CD4-positive, alpha-beta T cell treated with Interleukin-21 for 1 hour (primary cell): ENCODE measurements at regions not wholly inside any gene's neighbourhood (a gene's known extent, or its start where the extent isn't known, plus 50 kb on each side); places are given as distances from the start of the nearest gene placed in this dataset.
"Not testable (repeated sequence)": the region's sequence is repeated elsewhere in the genome, so short reads cannot be mapped to it uniquely, and the experiment has no call there.

Experiments
- DNase-seq: peaks from one replicate; pipeline ENCODE4 v3.0.0-alpha.2; 2020

DNA sequence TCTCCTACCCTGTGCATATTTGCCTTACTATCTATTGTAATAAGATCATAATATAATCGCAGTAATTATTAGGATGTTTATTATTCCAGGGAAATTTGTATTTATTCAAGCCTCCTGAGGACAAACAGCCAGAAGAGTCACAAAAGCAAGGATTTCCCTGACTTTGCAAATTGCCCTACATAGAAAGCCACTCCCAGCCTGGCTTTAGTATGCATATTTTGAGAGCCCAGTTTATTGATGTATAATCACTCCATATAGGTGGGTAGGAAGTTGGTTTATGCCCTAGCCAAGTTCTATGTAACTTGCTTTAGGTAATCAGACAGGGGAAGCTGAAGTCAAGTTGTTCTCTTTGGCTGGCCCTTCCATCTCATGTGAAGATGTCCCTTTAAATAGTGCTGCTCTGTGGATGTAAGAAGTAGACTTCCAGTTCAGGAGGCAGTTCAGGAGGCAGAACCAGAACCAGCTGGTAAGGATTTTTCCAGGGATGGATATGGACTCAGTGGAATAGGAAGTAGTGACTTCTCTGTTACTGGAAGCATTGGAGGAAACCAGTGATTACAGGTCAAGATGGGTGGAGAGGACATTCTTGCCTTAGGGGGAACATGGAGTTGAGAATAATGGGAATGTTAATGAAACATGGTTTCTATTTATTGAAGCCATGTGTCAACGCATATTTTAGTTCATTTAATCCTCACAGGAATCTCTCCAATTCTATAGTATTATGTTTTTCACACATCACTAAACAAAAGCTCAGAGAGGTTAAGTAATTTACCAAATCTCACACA, 70.5 kb upstream of the KIT start:
- DNase-seq, result no peak

DNA sequence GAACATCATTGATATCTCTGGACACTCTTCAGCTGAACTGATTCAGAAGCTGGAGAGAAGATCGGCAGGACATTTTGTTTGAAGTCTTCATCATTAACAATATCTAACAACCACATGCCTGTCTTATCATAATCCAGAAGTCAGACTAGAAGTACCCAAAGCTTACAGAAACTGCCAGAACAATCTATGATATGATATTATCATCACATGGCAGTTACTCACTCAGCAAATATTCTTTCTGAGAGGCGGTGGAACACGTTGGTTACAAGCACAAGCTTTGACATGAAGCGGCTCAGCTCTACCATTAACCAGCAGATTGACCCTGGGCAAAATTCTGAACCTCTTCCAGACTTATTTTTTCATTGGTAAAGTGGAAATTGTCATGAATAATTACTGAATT, 69.4 kb upstream of the KIT start:
- no peak for DNase-seq

DNA sequence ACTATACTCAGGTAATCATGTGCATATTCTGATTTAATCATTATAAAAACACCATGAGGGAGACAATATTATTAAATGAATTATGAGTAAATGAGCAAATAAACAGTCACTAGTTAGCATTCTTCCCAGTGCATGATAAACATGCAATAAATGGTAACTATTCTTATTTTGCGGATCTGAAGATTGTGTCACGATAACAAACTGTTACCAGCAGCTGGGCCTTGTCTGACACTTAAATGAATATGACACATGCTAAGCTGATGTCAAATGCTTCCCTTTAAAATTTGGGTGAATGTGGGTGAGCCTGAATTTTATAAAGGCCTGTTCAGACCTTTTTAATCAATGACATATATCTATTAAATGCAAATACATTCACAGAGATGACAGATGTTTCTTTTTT, 68.2 kb upstream of the KIT start:
- no peak for DNase-seq

DNA sequence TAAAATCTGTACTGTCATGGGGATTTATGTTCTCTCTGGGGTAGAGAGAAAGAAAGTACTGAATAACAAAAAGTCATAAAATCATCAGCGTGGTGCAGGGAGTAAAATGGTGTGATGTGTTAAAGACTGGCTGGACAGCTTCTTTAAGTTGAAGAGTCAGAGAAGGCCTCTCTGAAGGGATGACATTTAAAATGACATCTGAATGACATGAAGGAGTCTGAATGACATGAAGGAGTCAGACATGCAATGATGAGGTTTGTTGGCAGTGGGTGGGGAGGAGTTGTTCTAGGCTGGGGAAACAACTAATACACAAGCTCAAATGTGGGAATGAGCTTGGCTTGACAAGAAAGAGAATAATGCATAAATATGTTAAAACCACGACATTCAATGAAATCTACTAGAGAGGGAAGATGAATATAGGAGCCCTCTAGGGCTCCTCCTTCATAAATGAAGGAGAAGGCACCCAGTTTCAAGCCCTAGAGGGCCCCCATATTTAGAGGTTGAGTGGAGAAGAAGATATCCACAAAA, 63.9 kb upstream of the KIT start:
- DNase-seq, result no peak

DNA sequence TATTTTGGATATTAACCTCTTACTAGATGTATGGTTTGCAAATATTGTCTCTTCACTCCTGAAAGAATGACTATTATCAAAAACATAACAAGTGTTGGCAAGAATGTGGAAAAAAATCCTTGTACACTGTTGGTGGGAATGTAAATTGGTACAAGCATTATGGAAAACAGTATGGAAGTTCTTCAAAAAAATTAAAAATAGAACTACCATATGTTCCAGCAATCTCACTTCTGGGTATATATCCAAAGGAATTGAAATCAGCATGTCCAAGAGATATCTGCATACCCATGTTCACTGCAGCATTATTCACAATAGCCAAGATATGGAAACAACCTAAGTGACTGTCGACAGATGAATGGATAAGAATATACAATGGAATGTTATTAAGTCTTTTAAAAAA, 61.6 kb upstream of the KIT start:
- no peak for DNase-seq

DNA sequence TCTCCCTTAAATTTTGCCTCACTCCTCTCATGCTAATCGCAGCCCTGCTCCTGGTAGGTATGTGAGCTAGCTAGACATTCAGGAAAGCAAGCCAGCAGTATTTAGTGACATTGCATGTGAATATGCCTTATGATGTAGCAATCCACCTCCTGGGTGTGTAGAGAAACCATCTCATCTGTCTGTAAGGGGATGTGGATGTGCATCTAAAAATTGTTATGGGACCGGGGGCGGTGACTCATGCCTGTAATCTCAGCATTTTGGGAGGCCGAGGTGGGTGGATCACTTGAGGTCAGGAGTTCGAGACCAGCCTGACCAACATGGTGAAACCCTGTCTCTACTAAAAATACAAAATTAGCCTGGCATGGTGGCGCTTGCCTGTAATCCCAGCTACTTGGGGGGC, 60.1 kb upstream of the KIT start:
- not testable (repeated sequence) for DNase-seq

DNA sequence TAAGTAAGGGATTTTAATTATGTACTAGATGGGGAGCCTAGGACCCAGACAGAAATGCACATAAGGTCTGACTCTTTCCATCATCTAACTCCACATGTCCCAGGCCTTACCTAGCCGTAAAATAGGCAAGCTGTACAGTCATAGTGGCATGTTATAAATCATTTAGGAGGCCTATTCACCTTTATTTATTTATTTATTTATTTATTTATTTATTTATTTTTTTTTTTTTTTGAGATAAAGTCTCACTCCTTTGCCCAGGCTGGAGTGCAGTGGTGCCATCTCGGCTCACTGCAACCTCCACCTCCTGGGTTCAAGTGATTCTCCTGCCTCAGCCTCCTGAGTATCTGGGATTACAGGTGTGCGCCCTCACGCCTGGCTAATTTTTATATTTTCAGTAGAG, 55.6 kb upstream of the KIT start:
- not testable (repeated sequence) for DNase-seq

DNA sequence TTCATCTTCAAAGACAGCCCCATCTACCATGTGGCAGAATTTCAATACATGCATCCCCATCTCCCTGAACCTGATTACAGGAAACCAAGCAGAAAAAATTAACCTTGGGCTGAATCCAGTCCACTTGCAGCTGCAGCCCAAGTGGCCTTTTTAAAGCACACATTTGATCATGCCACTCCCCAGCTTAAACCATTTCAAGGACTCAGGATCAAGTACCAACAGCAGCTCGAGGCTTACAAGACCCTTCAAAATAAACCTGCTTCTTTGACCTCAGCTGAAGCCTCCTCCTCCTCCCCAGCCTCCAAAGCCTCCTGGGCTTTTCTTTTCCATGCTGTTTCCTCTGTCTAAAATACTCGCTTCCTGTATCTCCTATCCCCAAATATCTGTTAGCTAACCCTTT, 50.7 kb upstream of the KIT start:
- DNase-seq, result no peak

DNA sequence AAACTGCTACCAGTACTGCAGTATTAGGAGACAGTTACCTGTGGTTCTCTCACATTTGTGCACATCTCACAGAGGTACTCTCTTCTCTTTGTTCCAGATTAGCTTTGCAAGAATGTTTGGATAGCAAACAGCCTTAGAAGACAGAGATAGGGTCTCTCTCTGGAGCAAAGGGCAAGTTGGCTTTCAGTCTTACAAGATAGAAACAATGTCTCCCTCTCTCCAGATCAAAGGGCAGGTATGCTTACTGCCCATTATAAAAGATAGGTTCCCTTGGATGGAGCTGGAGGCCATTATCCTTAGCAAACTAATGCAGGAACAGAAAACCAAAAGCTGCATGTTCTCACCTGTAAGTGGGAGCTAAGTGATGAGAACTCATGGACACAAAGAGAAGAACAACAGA, 50.2 kb upstream of the KIT start:
- DNase-seq, result no peak
